SU-DHL-6 (cell line): ENCODE measurements at regions not wholly inside any gene's neighbourhood (a gene's known extent, or its start where the extent isn't known, plus 50 kb on each side); places are given as distances from the start of the nearest gene placed in this dataset.

Experiments
- CTCF ChIP-seq: fragments of 200-600 bp; sonication (generic); IDR thresholded peaks from one replicate; pipeline ENCODE4 v1.5.1; 2017; ENCODE audit warnings: antibody characterized with exemption, mild to moderate bottlenecking, low read length, moderate library complexity; ENCODE audit not compliant: insufficient read depth, poor library complexity, severe bottlenecking
- EZH2phosphoT487 ChIP-seq: fragments of 200-600 bp; sonication (generic), shearing (Covaris generic); conservative IDR thresholded peaks from 2 replicates; pipeline ENCODE4 v1.6.1; 2018; ENCODE audit warnings: mild to moderate bottlenecking, antibody characterized with exemption, low read length, moderate library complexity, mixed read lengths

- TF ChIP-seq CTCF (no peak), EZH2phosphoT487 (no peak)
Observed at GRCh38 chr4:36422607-36423006, 141.2 kb downstream of the DTHD1 start.
